HepG2 (cell line): ENCODE measurements at regions not wholly inside any gene's neighbourhood (a gene's known extent, or its start where the extent isn't known, plus 50 kb on each side); places are given as distances from the start of the nearest gene placed in this dataset.

Experiments
- ATAC-seq: fragments of 200-7000 bp; cut with Tn5 transposase; 3 replicates; pipeline ENCODE4 v1.9.1; 2020; ENCODE audit warnings: mild to moderate bottlenecking, moderate library complexity
- BruUV-seq: library from RNA; stranded (reverse); fragments of 400-500 nt; replicated peaks from 2 replicates; lab custom pipeline; 2021; lab: Mats Ljungman, UMichigan
- CTCF ChIA-PET: fragments of 300-600 bp; formaldehyde crosslinking; extraction: SDS; loops from one replicate; lab custom pipeline; 2021; ENCODE audit warnings: low total read pairs, inconsistent platforms, low intra/inter-chr PET ratio; lab: Yijun Ruan, JAX
- POLR2A ChIA-PET: fragments of 350-600 bp; sonication (Branson Sonifier 250); formaldehyde crosslinking; loops from one replicate; lab custom pipeline; 2020; ENCODE audit warnings: antibody characterized with exemption, inconsistent platforms; lab: Yijun Ruan, JAX
- DNase-seq: peaks from one replicate; pipeline ENCODE4 v3.0.0-alpha.2; 2015; ENCODE audit warnings: low spot score
- FAIRE-seq: peaks from 3 replicates; lab custom pipeline; 2011; peaks lifted over from hg19 to GRCh38; lab: Jason Lieb, UNC
- H2AFZ ChIP-seq: one replicate; pipeline ENCODE4 v1.6.1; 2011; ENCODE audit warnings: low read length, inconsistent platforms
- H3K27ac ChIP-seq: fragments of 300-600 bp; 3 replicates; pipeline ENCODE4 v1.8.0; 2011; ENCODE audit warnings: mixed run types, mild to moderate bottlenecking, mixed read lengths, low read length, inconsistent platforms; ENCODE audit not compliant: insufficient read depth; ENCODE audit errors: extremely low read length
- H3K27me3 ChIP-seq, 2 experiments: fragments of 200-600 bp in 1 of 2; 2 replicates in 1 of 2; 3 replicates in 1 of 2; pipeline versions ENCODE4 v1.6.0 to v1.8.0; 2011; ENCODE audit warnings: low read length in 2 of 2, mild to moderate bottlenecking in 2 of 2, moderate library complexity in 2 of 2, inconsistent platforms in 1 of 2; ENCODE audit not compliant: insufficient read depth in 2 of 2, control insufficient read depth in 1 of 2
- H3K36me3 ChIP-seq, 2 experiments: fragments of 200-600 bp in 1 of 2; replicated peaks in 1 of 2; 2 replicates in 1 of 2; 3 replicates in 1 of 2; pipeline versions ENCODE4 v1.5.1 to v1.8.0; 2011; ENCODE audit warnings: low read length in 2 of 2, inconsistent platforms in 1 of 2; ENCODE audit not compliant: insufficient read depth in 2 of 2, control insufficient read depth in 1 of 2
- H3K4me1 ChIP-seq: 2 replicates; pipeline ENCODE4 v1.5.1; 2012; ENCODE audit warnings: low read length, inconsistent platforms; ENCODE audit not compliant: insufficient read depth
- H3K4me2 ChIP-seq: 2 replicates; pipeline ENCODE4 v1.6.0; 2011; ENCODE audit warnings: low read depth, low read length, inconsistent platforms
- H3K4me3 ChIP-seq, 3 experiments: fragments of 200-600 bp in 1 of 3; sonication (generic), shearing (Covaris generic) in 1 of 3; replicated peaks in 1 of 3; 2 replicates each; pipeline ENCODE4 v1.5.1; 2011 to 2016; ENCODE audit warnings: low read length in 3 of 3, inconsistent platforms in 2 of 3, low read depth in 2 of 3, mild to moderate bottlenecking in 2 of 3, control low read depth in 1 of 3, mixed read lengths in 1 of 3; ENCODE audit not compliant: insufficient read depth in 1 of 3
- H3K79me2 ChIP-seq: one replicate; pipeline ENCODE4 v1.6.1; 2011; ENCODE audit warnings: low read length, inconsistent platforms; ENCODE audit not compliant: insufficient read depth
- H3K9ac ChIP-seq: 2 replicates; pipeline ENCODE4 v1.6.0; 2011; ENCODE audit warnings: mild to moderate bottlenecking, low read depth, low read length, inconsistent platforms; ENCODE audit not compliant: insufficient read depth
- H3K9me3 ChIP-seq: 2 replicates; pipeline ENCODE4 v1.5.1; 2012; ENCODE audit warnings: mild to moderate bottlenecking, low read length
- H4K20me1 ChIP-seq: 2 replicates; pipeline ENCODE4 v1.6.0; 2011; ENCODE audit warnings: inconsistent platforms, mild to moderate bottlenecking, low read length, moderate library complexity; ENCODE audit not compliant: insufficient read depth
- ATF7 ChIP-seq, 2 experiments: fragments of 450-650 bp in 1 of 2; sonication (generic) in 1 of 2; formaldehyde crosslinking in 1 of 2; IDR thresholded peaks; 2 replicates each; pipeline versions ENCODE4 v1.4.0 to v1.6.1; 2016 to 2020; ENCODE audit warnings: antibody characterized with exemption in 1 of 2, mild to moderate bottlenecking in 1 of 2, missing genetic modification reagents in 1 of 2
- HMG20B ChIP-seq: conservative IDR thresholded peaks from 2 replicates; pipeline ENCODE4 v1.6.1; 2016; ENCODE audit warnings: missing genetic modification reagents, missing compliant biosample characterization
- IKZF4 ChIP-seq: sonication (generic); formaldehyde crosslinking; IDR thresholded peaks from 2 replicates; pipeline ENCODE4 v1.5.1; 2020; ENCODE audit warnings: borderline replicate concordance, mild to moderate bottlenecking, low read depth, missing genetic modification reagents; ENCODE audit errors: not compliant biosample characterization
- KDM2A ChIP-seq: sonication (generic); formaldehyde crosslinking; IDR thresholded peaks from 2 replicates; pipeline ENCODE4 v1.4.0; 2020; ENCODE audit warnings: low read depth, missing genetic modification reagents, borderline replicate concordance
- MEF2D ChIP-seq: sonication (generic); formaldehyde crosslinking; IDR thresholded peaks from 2 replicates; pipeline ENCODE4 v1.5.1; 2020; ENCODE audit warnings: mild to moderate bottlenecking, missing genetic modification reagents
- MXD4 ChIP-seq: IDR thresholded peaks from 2 replicates; pipeline ENCODE4 v1.6.1; 2016; ENCODE audit warnings: mild to moderate bottlenecking, missing biosample characterization, missing genetic modification reagents
- POGZ ChIP-seq: sonication (generic); formaldehyde crosslinking; IDR thresholded peaks from 2 replicates; pipeline ENCODE4 v1.4.0; 2020; ENCODE audit warnings: mild to moderate bottlenecking, missing genetic modification reagents
- SMARCE1 ChIP-seq: fragments of 450-650 bp; IDR thresholded peaks from 2 replicates; pipeline ENCODE4 v1.6.1; 2017; ENCODE audit warnings: borderline replicate concordance
- SPEN ChIP-seq: sonication (generic); formaldehyde crosslinking; IDR thresholded peaks from 2 replicates; pipeline ENCODE4 v1.5.1; 2020; ENCODE audit warnings: low read depth, mild to moderate bottlenecking, missing genetic modification reagents
- U2AF2 ChIP-seq: fragments of 200-400 bp; formaldehyde crosslinking; IDR thresholded peaks from 2 replicates; pipeline ENCODE4 v1.6.1; 2017; ENCODE audit warnings: low read depth, mild to moderate bottlenecking, low read length
- ZNF124 ChIP-seq: sonication (generic); formaldehyde crosslinking; IDR thresholded peaks from 2 replicates; pipeline ENCODE4 v1.4.0; 2020; ENCODE audit warnings: missing genetic modification reagents
- ZNF264 ChIP-seq: sonication (generic); formaldehyde crosslinking; IDR thresholded peaks from 2 replicates; pipeline ENCODE4 v1.4.0; 2020; ENCODE audit warnings: missing genetic modification reagents
- ZNF296 ChIP-seq: sonication (generic); formaldehyde crosslinking; conservative IDR thresholded peaks from 2 replicates; pipeline ENCODE4 v1.5.0; 2020; ENCODE audit warnings: mild to moderate bottlenecking, missing genetic modification reagents
- ZNF552 ChIP-seq: sonication (generic); formaldehyde crosslinking; IDR thresholded peaks from 2 replicates; pipeline ENCODE4 v1.9.0; 2022; ENCODE audit warnings: missing genetic modification reagents, mild to moderate bottlenecking, borderline replicate concordance
- WGBS: methylation state at CpG from one replicate; pipeline ENCODE4 v1.1.6; 2017; ENCODE audit warnings: low lambda C conversion rate; 5-methylcytosine and 5-hydroxymethylcytosine counted together
- in situ Hi-C: cut with HindIII; loops from 2 replicates; pipeline ENCODE4 v1.10.0; 2017; ENCODE audit warnings: low pct_unique_long_range_greater_than_20kb; ENCODE audit not compliant: extremely low pct_ligation_motif_present
- intact Hi-C: fragments of 100-400 bp; cut with micrococcal nuclease; formaldehyde crosslinking; loops from one replicate; pipeline ENCODE4 v1.10.0; 2022; ENCODE audit not compliant: unreplicated experiment
- TF ChIP-seq, protein P1 (sequence below): sonication (generic); formaldehyde crosslinking; IDR thresholded peaks from 2 replicates; pipeline ENCODE4 v1.4.0; 2020; ENCODE audit warnings: mild to moderate bottlenecking, missing genetic modification reagents
- TF ChIP-seq, protein P2 (sequence below): IDR thresholded peaks from 2 replicates; pipeline ENCODE4 v1.6.1; 2016; ENCODE audit warnings: missing compliant biosample characterization, missing genetic modification reagents, borderline replicate concordance
- TF ChIP-seq, protein P3 (sequence below): sonication (generic); formaldehyde crosslinking; IDR thresholded peaks from 2 replicates; pipeline ENCODE4 v1.5.0; 2020; ENCODE audit warnings: mild to moderate bottlenecking, low read depth, missing genetic modification reagents, borderline replicate concordance

DNA sequence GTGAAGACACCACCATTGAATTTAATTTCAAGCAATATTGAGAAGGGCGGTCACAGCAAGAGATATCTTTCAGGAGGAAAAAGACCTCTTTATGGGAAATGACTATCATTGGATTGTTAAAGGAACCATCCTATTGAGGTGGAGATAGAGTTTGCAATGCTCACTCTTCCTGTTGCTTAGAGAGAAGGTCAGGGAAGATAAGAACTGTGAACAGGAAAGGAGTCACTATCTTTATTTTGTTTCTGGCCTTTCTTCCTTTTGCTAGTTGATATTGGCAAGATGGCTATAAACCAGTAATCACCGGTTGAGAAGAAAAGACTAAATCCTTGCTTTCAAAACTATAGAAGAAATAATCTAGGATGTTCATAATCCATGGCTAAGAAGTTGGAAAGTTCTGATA, 112.1 kb upstream of the TMEM108 start:
- Histone ChIP-seq H3K9ac (no peak overlapping the region), H3K4me2 (no peak overlapping the region), H3K27ac (no peak overlapping the region), H3K4me1 (no peaks in the 10 kb centered on the region), H3K4me3 (no peak overlapping the region), H3K27me3 (no peaks in the 10 kb centered on the region), H4K20me1 (no peaks in the 10 kb centered on the region)
- in situ Hi-C loops: no loop called here
- FAIRE-seq (no peak), ATAC-seq (no peak)
- no TSS peak for BruUV-seq
- POLR2A ChIA-PET: no interaction called here
- CTCF ChIA-PET: no interaction called here
- intact Hi-C loops: no loop called here
- TF ChIP-seq, protein P1, sequence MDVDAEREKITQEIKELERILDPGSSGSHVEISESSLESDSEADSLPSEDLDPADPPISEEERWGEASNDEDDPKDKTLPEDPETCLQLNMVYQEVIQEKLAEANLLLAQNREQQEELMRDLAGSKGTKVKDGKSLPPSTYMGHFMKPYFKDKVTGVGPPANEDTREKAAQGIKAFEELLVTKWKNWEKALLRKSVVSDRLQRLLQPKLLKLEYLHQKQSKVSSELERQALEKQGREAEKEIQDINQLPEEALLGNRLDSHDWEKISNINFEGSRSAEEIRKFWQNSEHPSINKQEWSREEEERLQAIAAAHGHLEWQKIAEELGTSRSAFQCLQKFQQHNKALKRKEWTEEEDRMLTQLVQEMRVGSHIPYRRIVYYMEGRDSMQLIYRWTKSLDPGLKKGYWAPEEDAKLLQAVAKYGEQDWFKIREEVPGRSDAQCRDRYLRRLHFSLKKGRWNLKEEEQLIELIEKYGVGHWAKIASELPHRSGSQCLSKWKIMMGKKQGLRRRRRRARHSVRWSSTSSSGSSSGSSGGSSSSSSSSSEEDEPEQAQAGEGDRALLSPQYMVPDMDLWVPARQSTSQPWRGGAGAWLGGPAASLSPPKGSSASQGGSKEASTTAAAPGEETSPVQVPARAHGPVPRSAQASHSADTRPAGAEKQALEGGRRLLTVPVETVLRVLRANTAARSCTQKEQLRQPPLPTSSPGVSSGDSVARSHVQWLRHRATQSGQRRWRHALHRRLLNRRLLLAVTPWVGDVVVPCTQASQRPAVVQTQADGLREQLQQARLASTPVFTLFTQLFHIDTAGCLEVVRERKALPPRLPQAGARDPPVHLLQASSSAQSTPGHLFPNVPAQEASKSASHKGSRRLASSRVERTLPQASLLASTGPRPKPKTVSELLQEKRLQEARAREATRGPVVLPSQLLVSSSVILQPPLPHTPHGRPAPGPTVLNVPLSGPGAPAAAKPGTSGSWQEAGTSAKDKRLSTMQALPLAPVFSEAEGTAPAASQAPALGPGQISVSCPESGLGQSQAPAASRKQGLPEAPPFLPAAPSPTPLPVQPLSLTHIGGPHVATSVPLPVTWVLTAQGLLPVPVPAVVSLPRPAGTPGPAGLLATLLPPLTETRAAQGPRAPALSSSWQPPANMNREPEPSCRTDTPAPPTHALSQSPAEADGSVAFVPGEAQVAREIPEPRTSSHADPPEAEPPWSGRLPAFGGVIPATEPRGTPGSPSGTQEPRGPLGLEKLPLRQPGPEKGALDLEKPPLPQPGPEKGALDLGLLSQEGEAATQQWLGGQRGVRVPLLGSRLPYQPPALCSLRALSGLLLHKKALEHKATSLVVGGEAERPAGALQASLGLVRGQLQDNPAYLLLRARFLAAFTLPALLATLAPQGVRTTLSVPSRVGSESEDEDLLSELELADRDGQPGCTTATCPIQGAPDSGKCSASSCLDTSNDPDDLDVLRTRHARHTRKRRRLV (CRISPR knock-in tag): no peak
- TF ChIP-seq MXD4 (no peak), ZNF124 (no peak), HMG20B (CRISPR knock-in tag) (no peak), IKZF4 (no peak), MEF2D (no peak), ZNF264 (CRISPR knock-in tag) (no peak), ZNF296 (CRISPR knock-in tag) (no peak), ATF7 (IDR thresholded peaks at IDR 0.05) (no peak), ATF7 (CRISPR knock-in tag; IDR thresholded peaks at IDR 0.05) (no peak), SPEN (CRISPR knock-in tag) (no peak), POGZ (CRISPR knock-in tag) (no peak), SMARCE1 (no peak), ZNF552 (CRISPR knock-in tag) (no peak), U2AF2 (no peak), KDM2A (no peak)
- TF ChIP-seq, protein P2, sequence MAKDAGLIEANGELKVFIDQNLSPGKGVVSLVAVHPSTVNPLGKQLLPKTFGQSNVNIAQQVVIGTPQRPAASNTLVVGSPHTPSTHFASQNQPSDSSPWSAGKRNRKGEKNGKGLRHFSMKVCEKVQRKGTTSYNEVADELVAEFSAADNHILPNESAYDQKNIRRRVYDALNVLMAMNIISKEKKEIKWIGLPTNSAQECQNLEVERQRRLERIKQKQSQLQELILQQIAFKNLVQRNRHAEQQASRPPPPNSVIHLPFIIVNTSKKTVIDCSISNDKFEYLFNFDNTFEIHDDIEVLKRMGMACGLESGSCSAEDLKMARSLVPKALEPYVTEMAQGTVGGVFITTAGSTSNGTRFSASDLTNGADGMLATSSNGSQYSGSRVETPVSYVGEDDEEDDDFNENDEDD (CRISPR knock-in tag): no peak
- TF ChIP-seq, protein P3, sequence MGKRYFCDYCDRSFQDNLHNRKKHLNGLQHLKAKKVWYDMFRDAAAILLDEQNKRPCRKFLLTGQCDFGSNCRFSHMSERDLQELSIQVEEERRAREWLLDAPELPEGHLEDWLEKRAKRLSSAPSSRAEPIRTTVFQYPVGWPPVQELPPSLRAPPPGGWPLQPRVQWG: no peak
- TF ChIP-seq, all 625 proteins: peak for 0
- WGBS: 0% methylated on average over 2 of the region's 2 CpGs
- Histone ChIP-seq H2AFZ (no peak overlapping the region), H3K9me3 (no peaks in the 10 kb centered on the region), H3K79me2 (no peaks in the 10 kb centered on the region), H3K36me3 (no peaks in the 10 kb centered on the region)
- DNase-seq: no peak
